Breast epithelium (tissue), 3 donors: ENCODE measurements at regions not wholly inside any gene's neighbourhood (a gene's known extent, or its start where the extent isn't known, plus 50 kb on each side); places are given as distances from the start of the nearest gene placed in this dataset.

Experiments used
- POLR2A ChIP-seq: fragments of 450-650 bp; IDR thresholded peaks from one replicate; pipeline ENCODE4 v1.6.1; 2016; ENCODE audit warnings: antibody characterized with exemption, mild to moderate bottlenecking, moderate library complexity
- TF ChIP-seq, protein P1 (sequence below), 3 donors: fragments of 450-650 bp; IDR thresholded peaks; one replicate each; pipeline ENCODE4 v1.5.1; 2016 to 2017; ENCODE audit warnings: antibody characterized with exemption in 3 of 3, mild to moderate bottlenecking in 3 of 3, moderate library complexity in 3 of 3

GRCh38 chr21:35484032-35484431 is 434.9 kb upstream of the RUNX1 start:
- TF ChIP-seq, protein P1, sequence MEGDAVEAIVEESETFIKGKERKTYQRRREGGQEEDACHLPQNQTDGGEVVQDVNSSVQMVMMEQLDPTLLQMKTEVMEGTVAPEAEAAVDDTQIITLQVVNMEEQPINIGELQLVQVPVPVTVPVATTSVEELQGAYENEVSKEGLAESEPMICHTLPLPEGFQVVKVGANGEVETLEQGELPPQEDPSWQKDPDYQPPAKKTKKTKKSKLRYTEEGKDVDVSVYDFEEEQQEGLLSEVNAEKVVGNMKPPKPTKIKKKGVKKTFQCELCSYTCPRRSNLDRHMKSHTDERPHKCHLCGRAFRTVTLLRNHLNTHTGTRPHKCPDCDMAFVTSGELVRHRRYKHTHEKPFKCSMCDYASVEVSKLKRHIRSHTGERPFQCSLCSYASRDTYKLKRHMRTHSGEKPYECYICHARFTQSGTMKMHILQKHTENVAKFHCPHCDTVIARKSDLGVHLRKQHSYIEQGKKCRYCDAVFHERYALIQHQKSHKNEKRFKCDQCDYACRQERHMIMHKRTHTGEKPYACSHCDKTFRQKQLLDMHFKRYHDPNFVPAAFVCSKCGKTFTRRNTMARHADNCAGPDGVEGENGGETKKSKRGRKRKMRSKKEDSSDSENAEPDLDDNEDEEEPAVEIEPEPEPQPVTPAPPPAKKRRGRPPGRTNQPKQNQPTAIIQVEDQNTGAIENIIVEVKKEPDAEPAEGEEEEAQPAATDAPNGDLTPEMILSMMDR (IDR thresholded peaks at IDR 0.05): no peak
- no peak for TF ChIP-seq POLR2A
